Ovary (tissue), 7 donors: ENCODE measurements at regions not wholly inside any gene's neighbourhood (a gene's known extent, or its start where the extent isn't known, plus 50 kb on each side); places are given as distances from the start of the nearest gene placed in this dataset.

Source experiments
- DNase-seq, 5 donors: peaks; one replicate each; pipeline ENCODE4 v3.0.0-alpha.2; 2019 to 2020
- H3K27ac ChIP-seq, 2 donors: fragments of 200-600 bp; one replicate each; pipeline versions ENCODE4 v1.5.1 to v1.8.0; 2019 to 2022
- H3K27me3 ChIP-seq: fragments of 200-600 bp; one replicate; pipeline ENCODE4 v1.8.0; 2022
- H3K36me3 ChIP-seq: fragments of 200-600 bp; sonication (generic); one replicate; pipeline ENCODE4 v1.5.1; 2019
- H3K4me1 ChIP-seq: one replicate; pipeline ENCODE4 v1.8.1; 2013; ENCODE audit warnings: mild to moderate bottlenecking, moderate library complexity; ENCODE audit not compliant: insufficient read depth
- H3K4me3 ChIP-seq: fragments of 200-600 bp; sonication (generic); one replicate; pipeline ENCODE4 v1.5.1; 2017
- H3K9me3 ChIP-seq, 2 donors: fragments of 200-600 bp in 1 of 2; sonication (generic) in 1 of 2; one replicate each; pipeline versions ENCODE4 v1.5.1 to v1.8.1; 2013 to 2019; ENCODE audit warnings: mild to moderate bottlenecking in 1 of 2, moderate library complexity in 1 of 2
- EP300 ChIP-seq: sonication (generic); formaldehyde crosslinking; IDR thresholded peaks from one replicate; pipeline ENCODE4 v1.6.1; 2017; ENCODE audit warnings: antibody characterized with exemption
- POLR2A ChIP-seq: fragments of 450-650 bp; IDR thresholded peaks from one replicate; pipeline ENCODE4 v1.6.1; 2017; ENCODE audit warnings: antibody characterized with exemption, mild to moderate bottlenecking, moderate library complexity
- WGBS, 3 donors: extraction: QIAGEN DNeasy Blood & Tissue Kit in 1 of 3; methylation state at CpG; one replicate each; pipeline versions ENCODE4 v1.1.5 to v1.1.7; 2013 to 2017; 5-methylcytosine and 5-hydroxymethylcytosine counted together
- intact Hi-C, 4 donors: fragments of 100-400 bp; cut with DNase I; formaldehyde crosslinking; loops; one replicate each; pipeline versions ENCODE4 v1.11.0 to v1.15.1; 2022 to 2023
- TF ChIP-seq, protein P1 (sequence below), 3 donors: fragments of 450-650 bp in 2 of 3; fragments of 200-600 bp in 1 of 3; IDR thresholded peaks; one replicate each; pipeline versions ENCODE4 v1.5.1 to v1.8.0; 2016 to 2022; ENCODE audit warnings: antibody characterized with exemption in 3 of 3, mild to moderate bottlenecking in 1 of 3
- donor health status: DM: no; HTN: no; CAD: no; lungs with moderate emphysema.
- donor health status: DM: no; HTN: no; CAD: no.
- donor health status: Bipolar disorder and iron deficiency.
- donor health status: DM: no; HTN: no; CAD: no.
- donor health status: DM: yes; HTN: yes; CAD: no.

DNA sequence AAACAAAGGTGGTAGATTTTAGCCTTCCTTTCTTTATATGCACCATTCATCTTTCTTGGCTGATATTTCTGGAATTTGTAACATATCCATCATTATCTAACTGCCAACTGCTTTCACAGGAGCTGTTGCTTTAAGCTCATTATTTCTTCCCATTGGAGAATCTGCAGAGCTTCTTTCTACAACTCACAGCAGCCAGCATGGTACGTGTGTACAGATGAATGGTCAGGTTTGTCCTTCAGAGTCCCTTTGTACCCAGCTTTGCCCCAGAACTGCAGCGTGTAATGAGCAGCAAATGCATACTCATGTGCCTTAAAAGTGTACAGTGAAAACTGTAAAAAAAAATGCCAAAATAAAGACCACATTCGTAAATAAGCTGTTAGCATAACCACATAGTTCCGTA lies 260.9 kb downstream of the FIGN start:
- no peak for DNase-seq
- intact Hi-C loops = no loop called here
- WGBS, 3 donors = 83 to 89% (median 89%) methylated on average over 4 of the region's 4 CpGs

DNA sequence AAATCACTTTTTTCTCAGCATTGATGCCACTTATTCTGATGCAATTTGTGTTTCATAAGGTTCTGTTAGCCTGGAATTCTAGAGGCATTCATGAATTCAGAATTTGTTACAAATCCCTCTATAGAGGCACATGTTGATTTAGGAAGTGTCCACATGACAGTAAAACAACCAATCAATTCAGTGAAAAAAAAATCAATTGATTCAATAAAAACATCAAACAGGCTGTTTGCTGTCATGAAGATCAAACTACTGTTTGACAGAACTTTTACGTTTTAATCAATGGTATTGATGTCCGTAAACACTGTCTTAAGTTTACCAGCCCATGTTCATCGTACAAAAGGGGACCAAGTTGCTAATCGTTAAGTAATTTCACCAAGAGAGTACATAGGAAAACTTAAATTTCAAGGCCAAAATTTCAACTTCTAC lies 261.5 kb downstream of the FIGN start:
- no peaks in the 10 kb centered on the region for H3K27me3 ChIP-seq
- WGBS, 3 donors = 91 to 94% (median 92%) methylated on average over 4 of the region's 4 CpGs
- intact Hi-C loops = no loop called here
- H3K4me3 ChIP-seq = no peak overlapping the region
- DNase-seq = no peak
- no peaks in the 10 kb centered on the region for H3K36me3 ChIP-seq
- no peaks in the 10 kb centered on the region for H3K4me1 ChIP-seq
- H3K27ac ChIP-seq = no peak overlapping the region
- no peaks in the 10 kb centered on the region for H3K9me3 ChIP-seq
- TF ChIP-seq EP300 = no peak
- no peak for TF ChIP-seq POLR2A
- TF ChIP-seq, protein P1, sequence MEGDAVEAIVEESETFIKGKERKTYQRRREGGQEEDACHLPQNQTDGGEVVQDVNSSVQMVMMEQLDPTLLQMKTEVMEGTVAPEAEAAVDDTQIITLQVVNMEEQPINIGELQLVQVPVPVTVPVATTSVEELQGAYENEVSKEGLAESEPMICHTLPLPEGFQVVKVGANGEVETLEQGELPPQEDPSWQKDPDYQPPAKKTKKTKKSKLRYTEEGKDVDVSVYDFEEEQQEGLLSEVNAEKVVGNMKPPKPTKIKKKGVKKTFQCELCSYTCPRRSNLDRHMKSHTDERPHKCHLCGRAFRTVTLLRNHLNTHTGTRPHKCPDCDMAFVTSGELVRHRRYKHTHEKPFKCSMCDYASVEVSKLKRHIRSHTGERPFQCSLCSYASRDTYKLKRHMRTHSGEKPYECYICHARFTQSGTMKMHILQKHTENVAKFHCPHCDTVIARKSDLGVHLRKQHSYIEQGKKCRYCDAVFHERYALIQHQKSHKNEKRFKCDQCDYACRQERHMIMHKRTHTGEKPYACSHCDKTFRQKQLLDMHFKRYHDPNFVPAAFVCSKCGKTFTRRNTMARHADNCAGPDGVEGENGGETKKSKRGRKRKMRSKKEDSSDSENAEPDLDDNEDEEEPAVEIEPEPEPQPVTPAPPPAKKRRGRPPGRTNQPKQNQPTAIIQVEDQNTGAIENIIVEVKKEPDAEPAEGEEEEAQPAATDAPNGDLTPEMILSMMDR (IDR thresholded peaks at IDR 0.05) = no peak

More for the DNA sequence above, 260.9 kb downstream of the FIGN start:
- Histone ChIP-seq H3K9me3 (no peaks in the 10 kb centered on the region), H3K27ac (no peak overlapping the region), H3K4me3 (no peak overlapping the region), H3K27me3 (no peaks in the 10 kb centered on the region), H3K36me3 (no peaks in the 10 kb centered on the region), H3K4me1 (no peaks in the 10 kb centered on the region)
- TF ChIP-seq, protein P1 (IDR thresholded peaks at IDR 0.05) = no peak
- TF ChIP-seq EP300 = no peak
- TF ChIP-seq POLR2A = no peak

DNA sequence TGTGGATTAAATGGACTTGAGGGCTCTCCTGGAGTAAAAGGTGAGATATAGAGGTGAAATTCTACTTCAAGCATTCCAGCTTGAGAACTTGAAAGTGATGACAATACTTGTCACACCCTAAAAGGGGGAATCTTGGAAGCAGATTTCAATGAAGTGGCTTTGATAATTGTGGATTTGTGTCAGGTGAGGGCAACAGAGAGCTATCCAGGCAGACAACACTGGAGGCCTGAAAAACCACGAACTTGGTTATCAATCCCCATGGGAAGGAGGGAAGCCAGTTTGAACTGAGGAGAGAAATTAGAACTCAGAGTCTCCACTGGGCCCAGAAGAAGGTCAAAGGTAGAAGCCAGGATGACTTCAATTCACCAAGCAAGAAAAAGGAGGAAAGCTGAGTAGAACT lies 263.9 kb downstream of the FIGN start:
- no peaks in the 10 kb centered on the region for H3K36me3 ChIP-seq
- 15 to 37% (median 27%) methylated on average over 1 of the region's 1 CpG for WGBS, 3 donors
- no peak for DNase-seq
- H3K27me3 ChIP-seq = no peaks in the 10 kb centered on the region
- H3K27ac ChIP-seq = no peak overlapping the region
- no peaks in the 10 kb centered on the region for H3K4me1 ChIP-seq
- H3K9me3 ChIP-seq = no peaks in the 10 kb centered on the region
- TF ChIP-seq EP300 (no peak), POLR2A (no peak)
- TF ChIP-seq, protein P1 (IDR thresholded peaks at IDR 0.05) = no peak
- intact Hi-C loops = no loop called here
- H3K4me3 ChIP-seq = no peak overlapping the region

DNA sequence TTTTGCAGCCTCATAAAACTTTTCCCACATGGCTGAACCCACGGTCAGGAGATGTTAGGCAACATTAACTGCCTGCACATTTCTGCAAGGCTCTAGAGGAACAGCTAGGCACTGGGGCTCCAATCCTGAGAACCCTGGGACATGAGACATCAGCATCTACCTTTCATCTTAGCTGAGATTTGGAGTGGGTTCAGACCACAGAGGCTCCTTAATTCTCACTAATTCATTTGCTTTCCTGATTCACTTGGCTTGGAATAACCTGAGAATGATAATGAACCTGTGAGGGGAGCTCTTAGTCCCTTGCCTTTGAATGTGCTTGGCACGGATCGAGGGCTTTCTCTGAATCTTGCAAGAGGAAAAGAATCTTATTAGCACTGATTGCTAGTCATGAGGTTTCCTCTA lies 266.2 kb downstream of the FIGN start:
- no peaks in the 10 kb centered on the region for H3K4me1 ChIP-seq
- TF ChIP-seq, protein P1 (IDR thresholded peaks at IDR 0.05) = no peak
- TF ChIP-seq EP300 (no peak), POLR2A (no peak)
- H3K4me3 ChIP-seq = no peak overlapping the region
- no peaks in the 10 kb centered on the region for H3K36me3 ChIP-seq
- no peaks in the 10 kb centered on the region for H3K9me3 ChIP-seq
- WGBS, 3 donors = 13 to 17% (median 15%) methylated on average over 3 of the region's 3 CpGs
- intact Hi-C loops = no loop called here
- H3K27ac ChIP-seq = no peak overlapping the region
- no peaks in the 10 kb centered on the region for H3K27me3 ChIP-seq
- peak in 2 of 5 donors; percentile 12 to 18 for DNase-seq

DNA sequence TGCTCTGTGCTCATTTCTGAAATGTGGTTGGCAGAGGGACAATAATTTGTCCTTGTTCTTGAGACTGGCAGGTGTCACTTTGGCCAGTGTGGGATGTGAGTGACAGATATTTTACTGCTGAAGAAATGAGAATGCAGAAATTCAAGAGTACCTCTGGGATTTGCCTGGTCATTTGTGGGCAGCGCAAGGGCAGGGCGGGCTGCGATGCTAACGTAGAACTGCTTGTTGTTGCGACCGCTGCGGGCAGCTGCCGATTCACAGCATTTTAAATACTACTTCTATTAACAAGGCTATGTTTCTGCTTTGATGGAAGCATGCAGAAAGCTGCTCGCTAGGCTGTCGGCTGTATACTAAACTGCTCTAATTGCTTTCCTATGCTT lies 268.6 kb downstream of the FIGN start:
- intact Hi-C loops = no loop called here
- H3K36me3 ChIP-seq = no peaks in the 10 kb centered on the region
- no peak for DNase-seq
- TF ChIP-seq POLR2A = no peak
- TF ChIP-seq EP300 = no peak
- TF ChIP-seq, protein P1 (IDR thresholded peaks at IDR 0.05) = no peak
- H3K4me3 ChIP-seq = no peak overlapping the region
- H3K4me1 ChIP-seq = no peaks in the 10 kb centered on the region
- no peaks in the 10 kb centered on the region for H3K9me3 ChIP-seq
- no peak overlapping the region for H3K27ac ChIP-seq
- WGBS, 3 donors = 92 to 95% (median 93%) methylated on average over 10 of the region's 10 CpGs
- no peaks in the 10 kb centered on the region for H3K27me3 ChIP-seq
